ENCODE measurements at regions not wholly inside any gene's neighbourhood (a gene's known extent, or its start where the extent isn't known, plus 50 kb on each side); places are given as distances from the start of the nearest gene placed in this dataset.

- TF ChIP-seq CTCF (IDR thresholded peaks at IDR 0.05) (no peak), EP300 (IDR thresholded peaks at IDR 0.05) (no peak)
These were observed 197.4 kb downstream of the SEC16B start for GRCh38 chr1:177772386-177772960.

All from tibial nerve (tissue), 4 donors.